ENCODE measurements at regions not wholly inside any gene's neighbourhood (a gene's known extent, or its start where the extent isn't known, plus 50 kb on each side); places are given as distances from the start of the nearest gene placed in this dataset.
"Not testable (repeated sequence)": the region's sequence is repeated elsewhere in the genome, so short reads cannot be mapped to it uniquely, and the experiment has no call there.

DNA sequence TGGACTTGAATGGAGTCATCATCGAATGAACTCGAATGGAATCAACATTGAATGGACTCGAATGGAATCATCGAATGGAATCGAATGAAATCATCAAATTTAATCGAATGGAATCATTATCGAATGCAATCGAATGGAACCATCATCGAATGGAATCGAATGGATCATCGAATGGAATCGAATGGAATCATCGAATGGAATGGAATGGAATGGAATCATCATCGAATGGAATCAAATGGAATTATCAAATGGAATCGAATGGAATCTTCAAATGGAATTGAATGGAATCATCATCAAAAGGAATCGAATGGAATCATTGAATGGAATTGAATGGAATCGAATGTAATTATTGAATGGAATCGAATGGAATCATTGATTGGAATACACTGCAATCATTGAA lies 610.3 kb downstream of the TP53TG3F start:
- TF ChIP-seq, protein P1, sequence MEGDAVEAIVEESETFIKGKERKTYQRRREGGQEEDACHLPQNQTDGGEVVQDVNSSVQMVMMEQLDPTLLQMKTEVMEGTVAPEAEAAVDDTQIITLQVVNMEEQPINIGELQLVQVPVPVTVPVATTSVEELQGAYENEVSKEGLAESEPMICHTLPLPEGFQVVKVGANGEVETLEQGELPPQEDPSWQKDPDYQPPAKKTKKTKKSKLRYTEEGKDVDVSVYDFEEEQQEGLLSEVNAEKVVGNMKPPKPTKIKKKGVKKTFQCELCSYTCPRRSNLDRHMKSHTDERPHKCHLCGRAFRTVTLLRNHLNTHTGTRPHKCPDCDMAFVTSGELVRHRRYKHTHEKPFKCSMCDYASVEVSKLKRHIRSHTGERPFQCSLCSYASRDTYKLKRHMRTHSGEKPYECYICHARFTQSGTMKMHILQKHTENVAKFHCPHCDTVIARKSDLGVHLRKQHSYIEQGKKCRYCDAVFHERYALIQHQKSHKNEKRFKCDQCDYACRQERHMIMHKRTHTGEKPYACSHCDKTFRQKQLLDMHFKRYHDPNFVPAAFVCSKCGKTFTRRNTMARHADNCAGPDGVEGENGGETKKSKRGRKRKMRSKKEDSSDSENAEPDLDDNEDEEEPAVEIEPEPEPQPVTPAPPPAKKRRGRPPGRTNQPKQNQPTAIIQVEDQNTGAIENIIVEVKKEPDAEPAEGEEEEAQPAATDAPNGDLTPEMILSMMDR (IDR thresholded peaks at IDR 0.05), result not testable (repeated sequence)
- TF ChIP-seq POLR2A (IDR thresholded peaks at IDR 0.05), result not testable (repeated sequence)
